ENCODE measurements at regions not wholly inside any gene's neighbourhood (a gene's known extent, or its start where the extent isn't known, plus 50 kb on each side); places are given as distances from the start of the nearest gene placed in this dataset.
"Not testable (repeated sequence)": the region's sequence is repeated elsewhere in the genome, so short reads cannot be mapped to it uniquely, and the experiment has no call there.

- DNase-seq, result no peak
Observed at GRCh38 chr5:85173469-85173868, 788.8 kb upstream of the EDIL3 start.

- no peak for DNase-seq
Observed at GRCh38 chr5:85182344-85182743, 797.7 kb upstream of the EDIL3 start.

GRCh38 chr5:85204289-85204688 is 819.6 kb upstream of the EDIL3 start:
- no peak for DNase-seq

- no peak for DNase-seq
Observed at GRCh38 chr5:85205430-85205829, 820.8 kb upstream of the EDIL3 start.

- DNase-seq, result no peak
Observed at GRCh38 chr5:85225388-85225787, 840.7 kb upstream of the EDIL3 start.

- no peak for DNase-seq
Observed at GRCh38 chr5:85249204-85249603, 864.5 kb upstream of the EDIL3 start.

- no peak for DNase-seq
Observed at GRCh38 chr5:85263125-85263524, 878.4 kb upstream of the EDIL3 start.

GRCh38 chr5:85266692-85267091 is 882.0 kb upstream of the EDIL3 start:
- DNase-seq, result no peak

- no peak for DNase-seq
Observed at GRCh38 chr5:85268194-85268593, 883.5 kb upstream of the EDIL3 start.

- DNase-seq, result no peak
Observed at GRCh38 chr5:85278193-85278592, 893.5 kb upstream of the EDIL3 start.

GRCh38 chr5:85288914-85289313 is 904.2 kb upstream of the EDIL3 start:
- DNase-seq, result no peak

- no peak for DNase-seq
Observed at GRCh38 chr5:85293145-85293785, 908.6 kb upstream of the EDIL3 start.

- no peak for DNase-seq
Observed at GRCh38 chr5:85304524-85304923, 919.8 kb upstream of the EDIL3 start.

- no peak for DNase-seq
Observed at GRCh38 chr5:85305766-85306165, 921.1 kb upstream of the EDIL3 start.

GRCh38 chr5:85311536-85311935 is 926.9 kb upstream of the EDIL3 start:
- DNase-seq, result no peak

GRCh38 chr5:85320495-85320894 is 935.8 kb upstream of the EDIL3 start:
- DNase-seq, result no peak

GRCh38 chr5:85333276-85333675 is 948.6 kb upstream of the EDIL3 start:
- DNase-seq, result no peak

- no peak for DNase-seq
Observed at GRCh38 chr5:85337435-85337834, 952.8 kb upstream of the EDIL3 start.

GRCh38 chr5:85340790-85341189 is 956.1 kb upstream of the EDIL3 start:
- DNase-seq, result no peak

GRCh38 chr5:85345818-85346217 is 961.1 kb upstream of the EDIL3 start:
- no peak for DNase-seq

- no peak for DNase-seq
Observed at GRCh38 chr5:85357309-85357708, 972.6 kb upstream of the EDIL3 start.

GRCh38 chr5:85375525-85375924 is 990.8 kb upstream of the EDIL3 start:
- DNase-seq, result no peak

- DNase-seq, result no peak
Observed at GRCh38 chr5:85388770-85389169, 1004.1 kb upstream of the EDIL3 start.

GRCh38 chr5:85392309-85392708 is 1007.6 kb upstream of the EDIL3 start:
- DNase-seq, result not testable (repeated sequence)

- DNase-seq, result no peak
Observed at GRCh38 chr5:85395526-85395925, 1010.8 kb upstream of the EDIL3 start.

- DNase-seq, result no peak
Observed at GRCh38 chr5:85397451-85397850, 1012.8 kb upstream of the EDIL3 start.
